Osteocyte (in vitro differentiated cells): ENCODE measurements at regions not wholly inside any gene's neighbourhood (a gene's known extent, or its start where the extent isn't known, plus 50 kb on each side); places are given as distances from the start of the nearest gene placed in this dataset.

Experiments
- DNase-seq: peaks from one replicate; pipeline ENCODE4 v3.0.0; 2021; ENCODE audit warnings: mixed read lengths; ENCODE audit not compliant: unreplicated experiment; ENCODE audit errors: extremely low spot score
- H3K27ac Mint-ChIP-seq: one replicate; pipeline ENCODE4 v1.8.0; 2021; ENCODE audit warnings: mild to moderate bottlenecking, mixed read lengths; ENCODE audit not compliant: unreplicated experiment
- H3K27me3 Mint-ChIP-seq: one replicate; pipeline ENCODE4 v1.8.0; 2021; ENCODE audit warnings: mixed read lengths; ENCODE audit not compliant: unreplicated experiment
- H3K36me3 Mint-ChIP-seq: one replicate; pipeline ENCODE4 v1.8.0; 2021; ENCODE audit warnings: mixed read lengths; ENCODE audit not compliant: unreplicated experiment
- H3K4me1 Mint-ChIP-seq: one replicate; pipeline ENCODE4 v1.8.0; 2021; ENCODE audit warnings: mixed read lengths; ENCODE audit not compliant: unreplicated experiment
- H3K4me3 Mint-ChIP-seq: one replicate; pipeline ENCODE4 v1.8.0; 2021; ENCODE audit warnings: mild to moderate bottlenecking, moderate library complexity, mixed read lengths; ENCODE audit not compliant: unreplicated experiment
- H3K9me3 Mint-ChIP-seq: one replicate; pipeline ENCODE4 v1.8.0; 2021; ENCODE audit warnings: mixed read lengths; ENCODE audit not compliant: unreplicated experiment
- TF ChIP-seq, protein P1 (sequence below): fragments of 200-600 bp; sonication (generic); IDR thresholded peaks from 2 replicates; pipeline ENCODE4 v1.5.0; 2021; ENCODE audit warnings: antibody characterized with exemption, mild to moderate bottlenecking, moderate library complexity

DNA sequence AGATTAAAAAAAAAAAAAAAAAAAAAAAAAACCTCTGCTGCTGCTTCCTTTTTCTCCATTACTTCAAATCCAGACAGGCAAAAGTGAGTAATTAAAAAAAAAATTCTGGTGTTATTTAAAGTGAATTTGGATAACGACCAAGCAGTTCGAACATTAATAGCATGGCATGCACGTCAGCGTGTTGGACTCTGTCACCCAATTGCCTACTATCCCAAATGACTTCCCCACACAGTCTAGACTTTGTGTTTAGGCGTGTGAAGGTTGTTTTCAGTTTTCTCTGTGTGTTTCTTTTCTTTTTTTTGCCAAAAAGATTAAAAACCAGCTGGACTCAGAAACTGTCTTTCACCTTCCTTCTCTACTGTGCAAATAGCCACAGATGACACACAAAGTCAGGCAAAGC lies 321.4 kb downstream of the MSX2 start:
- Mint-ChIP-seq H3K36me3 (no peaks in the 10 kb centered on the region), H3K27me3 (no peaks in the 10 kb centered on the region), H3K9me3 (peaks cover 18% of the 10 kb centered on the region), H3K4me1 (no peaks in the 10 kb centered on the region), H3K27ac (no peak overlapping the region), H3K4me3 (no peak overlapping the region)
- no peak for DNase-seq
- TF ChIP-seq, protein P1, sequence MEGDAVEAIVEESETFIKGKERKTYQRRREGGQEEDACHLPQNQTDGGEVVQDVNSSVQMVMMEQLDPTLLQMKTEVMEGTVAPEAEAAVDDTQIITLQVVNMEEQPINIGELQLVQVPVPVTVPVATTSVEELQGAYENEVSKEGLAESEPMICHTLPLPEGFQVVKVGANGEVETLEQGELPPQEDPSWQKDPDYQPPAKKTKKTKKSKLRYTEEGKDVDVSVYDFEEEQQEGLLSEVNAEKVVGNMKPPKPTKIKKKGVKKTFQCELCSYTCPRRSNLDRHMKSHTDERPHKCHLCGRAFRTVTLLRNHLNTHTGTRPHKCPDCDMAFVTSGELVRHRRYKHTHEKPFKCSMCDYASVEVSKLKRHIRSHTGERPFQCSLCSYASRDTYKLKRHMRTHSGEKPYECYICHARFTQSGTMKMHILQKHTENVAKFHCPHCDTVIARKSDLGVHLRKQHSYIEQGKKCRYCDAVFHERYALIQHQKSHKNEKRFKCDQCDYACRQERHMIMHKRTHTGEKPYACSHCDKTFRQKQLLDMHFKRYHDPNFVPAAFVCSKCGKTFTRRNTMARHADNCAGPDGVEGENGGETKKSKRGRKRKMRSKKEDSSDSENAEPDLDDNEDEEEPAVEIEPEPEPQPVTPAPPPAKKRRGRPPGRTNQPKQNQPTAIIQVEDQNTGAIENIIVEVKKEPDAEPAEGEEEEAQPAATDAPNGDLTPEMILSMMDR: no peak

DNA sequence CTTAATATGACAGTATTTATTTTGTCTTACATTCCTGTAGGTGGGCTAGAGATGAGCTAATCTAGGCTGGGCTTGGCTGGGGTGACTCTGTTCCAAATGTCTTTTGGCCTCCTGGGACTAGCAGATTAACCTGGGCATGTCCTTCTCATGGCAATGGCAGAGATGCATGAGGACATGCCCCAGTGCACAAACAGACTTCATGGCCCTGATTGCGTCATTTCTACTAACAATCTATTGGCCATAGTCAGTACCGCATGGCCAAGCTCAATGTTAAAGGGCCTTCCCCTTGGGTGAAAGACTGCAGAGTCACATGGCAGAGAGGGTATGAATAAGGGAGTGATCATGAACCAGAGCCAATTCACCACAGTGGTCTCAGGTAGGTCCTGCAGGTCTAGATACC lies 313.4 kb downstream of the MSX2 start:
- no peaks in the 10 kb centered on the region for H3K27me3 Mint-ChIP-seq
- peak; percentile 51 for DNase-seq
- no peaks in the 10 kb centered on the region for H3K36me3 Mint-ChIP-seq
- H3K27ac Mint-ChIP-seq: no peak overlapping the region
- no peaks in the 10 kb centered on the region for H3K4me1 Mint-ChIP-seq
- TF ChIP-seq, protein P1: no peak
- H3K9me3 Mint-ChIP-seq: peaks cover 37% of the 10 kb centered on the region
- no peak overlapping the region for H3K4me3 Mint-ChIP-seq

DNA sequence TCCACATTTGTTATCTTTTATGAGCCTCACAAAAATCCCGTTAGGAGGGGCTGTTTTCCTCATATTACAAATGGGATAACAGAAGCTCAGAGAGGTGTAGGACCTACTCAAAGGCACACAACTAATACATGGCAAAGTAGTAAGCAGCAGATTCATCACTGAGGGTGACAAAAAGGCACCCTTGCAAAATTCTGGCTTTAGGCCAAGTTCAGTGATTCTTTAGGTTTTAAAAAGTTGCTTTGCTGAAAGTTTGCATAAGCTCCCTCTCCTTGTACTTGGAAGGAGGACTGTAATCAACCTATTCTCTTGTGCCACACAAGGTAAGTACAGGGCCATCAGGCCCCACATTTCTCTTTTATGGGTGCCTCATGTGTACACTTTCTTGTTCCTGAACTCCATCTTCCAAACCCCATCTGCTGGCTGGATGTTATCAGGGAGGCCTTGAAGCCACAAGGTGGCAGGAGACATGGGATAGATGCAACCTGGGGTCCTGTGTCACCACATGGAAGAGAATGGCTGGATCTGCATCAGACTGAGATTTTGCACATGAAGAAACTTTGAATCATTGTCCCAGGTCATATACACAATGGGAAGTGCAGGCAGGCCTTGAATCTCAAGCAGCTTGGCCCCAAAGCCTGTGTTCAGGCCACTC lies 311.6 kb downstream of the MSX2 start:
- Mint-ChIP-seq H3K4me1 (no peaks in the 10 kb centered on the region), H3K9me3 (peaks cover 47% of the 10 kb centered on the region), H3K27me3 (no peaks in the 10 kb centered on the region), H3K4me3 (no peak overlapping the region), H3K27ac (no peak overlapping the region), H3K36me3 (no peaks in the 10 kb centered on the region)
- TF ChIP-seq, protein P1: no peak
- no peak for DNase-seq

DNA sequence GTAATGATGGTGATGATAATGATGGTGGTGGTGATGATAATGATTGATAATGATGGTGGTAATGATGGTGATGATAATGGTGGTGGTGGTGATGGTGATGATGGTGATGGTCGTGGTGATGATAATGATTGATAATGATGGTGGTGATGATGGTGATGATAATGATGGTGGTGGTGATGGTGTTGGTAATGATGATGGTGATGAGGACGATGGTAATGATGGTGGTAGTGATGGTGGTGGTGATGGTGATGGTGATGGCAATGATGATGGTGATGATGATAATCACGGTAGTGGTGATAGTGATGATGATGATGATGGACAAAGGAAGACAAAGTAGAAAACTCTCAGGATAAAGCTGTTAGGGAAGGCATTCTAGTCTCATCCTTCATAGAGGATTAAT lies 310.5 kb downstream of the MSX2 start:
- H3K4me1 Mint-ChIP-seq: no peaks in the 10 kb centered on the region
- no peaks in the 10 kb centered on the region for H3K36me3 Mint-ChIP-seq
- TF ChIP-seq, protein P1: no peak
- no peaks in the 10 kb centered on the region for H3K27me3 Mint-ChIP-seq
- H3K27ac Mint-ChIP-seq: no peak overlapping the region
- H3K9me3 Mint-ChIP-seq: peaks cover 44% of the 10 kb centered on the region
- DNase-seq: no peak
- H3K4me3 Mint-ChIP-seq: no peak overlapping the region

DNA sequence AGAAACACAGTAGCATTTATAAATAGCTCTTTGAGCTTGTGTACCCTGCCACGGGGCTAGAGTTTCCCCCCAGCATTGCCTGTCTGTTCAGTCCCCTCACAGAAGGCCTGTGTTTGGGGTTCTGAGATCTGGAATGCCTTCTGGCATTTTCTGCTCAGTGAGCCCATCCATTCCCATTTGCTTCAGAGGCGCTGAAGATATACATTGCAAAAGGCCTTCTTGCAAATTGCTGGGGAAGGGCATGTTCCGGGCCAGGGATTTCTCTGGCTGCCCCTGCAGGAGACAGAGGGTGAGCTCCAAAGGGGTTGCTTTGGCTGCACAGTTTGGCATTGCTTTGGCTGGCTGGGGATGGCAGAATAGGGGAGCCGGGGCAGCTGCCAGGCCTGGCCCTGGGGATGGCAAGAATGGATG lies 308.4 kb downstream of the MSX2 start:
- H3K36me3 Mint-ChIP-seq: no peaks in the 10 kb centered on the region

More for the DNA sequence above, 308.4 kb downstream of the MSX2 start:
- TF ChIP-seq, protein P1: no peak
- Mint-ChIP-seq H3K4me1 (no peaks in the 10 kb centered on the region), H3K27me3 (no peaks in the 10 kb centered on the region), H3K9me3 (peaks cover 33% of the 10 kb centered on the region), H3K4me3 (no peak overlapping the region), H3K27ac (no peak overlapping the region)
- DNase-seq: peak; percentile 74
